ENCODE measurements at regions not wholly inside any gene's neighbourhood (a gene's known extent, or its start where the extent isn't known, plus 50 kb on each side); places are given as distances from the start of the nearest gene placed in this dataset.

- no peaks in the 10 kb centered on the region for H3K27me3 ChIP-seq (ENCODE audit: insufficient read depth, poor library complexity, severe bottlenecking)
- DNase-seq (ENCODE audit: low spot score) (no peak), ATAC-seq (ENCODE audit: low read depth) (no peak)
- H3K4me1 ChIP-seq (ENCODE audit: insufficient read depth, poor library complexity, severe bottlenecking) = no peaks in the 10 kb centered on the region
- H3K27ac ChIP-seq (ENCODE audit: poor library complexity, severe bottlenecking) = no peak overlapping the region
- H3K36me3 ChIP-seq (ENCODE audit: low read depth) = no peaks in the 10 kb centered on the region
- no peaks in the 10 kb centered on the region for H3K9me3 ChIP-seq (ENCODE audit: severe bottlenecking)
- TF ChIP-seq CTCF (IDR thresholded peaks at IDR 0.05; ENCODE audit: poor library complexity, severe bottlenecking) = no peak
- H3K4me3 ChIP-seq (ENCODE audit: severe bottlenecking) = no peak overlapping the region
Measured at GRCh38 chr10:33669904-33670303, 335.4 kb upstream of the NRP1 start.

GRCh38 chr10:33666686-33667480, 332.4 kb upstream of the NRP1 start:
- no peak overlapping the region for H3K4me3 ChIP-seq (ENCODE audit: severe bottlenecking)
- peaks cover under 1% of the 10 kb centered on the region for H3K4me1 ChIP-seq (ENCODE audit: insufficient read depth, poor library complexity, severe bottlenecking)
- no peak for TF ChIP-seq CTCF (IDR thresholded peaks at IDR 0.05; ENCODE audit: poor library complexity, severe bottlenecking)
- H3K36me3 ChIP-seq (ENCODE audit: low read depth) = no peaks in the 10 kb centered on the region
- H3K9me3 ChIP-seq (ENCODE audit: severe bottlenecking) = peaks cover 4% of the 10 kb centered on the region
- ATAC-seq (ENCODE audit: low read depth) (no peak), DNase-seq (ENCODE audit: low spot score) (no peak)
- no peak overlapping the region for H3K27ac ChIP-seq (ENCODE audit: poor library complexity, severe bottlenecking)
- H3K27me3 ChIP-seq (ENCODE audit: insufficient read depth, poor library complexity, severe bottlenecking) = no peaks in the 10 kb centered on the region

GRCh38 chr10:33665501-33665900, 331.0 kb upstream of the NRP1 start:
- no peak overlapping the region for H3K4me3 ChIP-seq (ENCODE audit: severe bottlenecking)
- DNase-seq (ENCODE audit: low spot score) = no peak
- H3K36me3 ChIP-seq (ENCODE audit: low read depth) = no peaks in the 10 kb centered on the region
- 0 out of 3 replicates have a peak, but pooled peaks have one; percentile 33 for ATAC-seq (ENCODE audit: low read depth)
- no peak for TF ChIP-seq CTCF (IDR thresholded peaks at IDR 0.05; ENCODE audit: poor library complexity, severe bottlenecking)
- peaks cover 9% of the 10 kb centered on the region for H3K4me1 ChIP-seq (ENCODE audit: insufficient read depth, poor library complexity, severe bottlenecking)
- no peaks in the 10 kb centered on the region for H3K27me3 ChIP-seq (ENCODE audit: insufficient read depth, poor library complexity, severe bottlenecking)
- H3K9me3 ChIP-seq (ENCODE audit: severe bottlenecking) = peaks cover 4% of the 10 kb centered on the region
- no peak overlapping the region for H3K27ac ChIP-seq (ENCODE audit: poor library complexity, severe bottlenecking)

GRCh38 chr10:33664070-33664469, 329.6 kb upstream of the NRP1 start:
- Histone ChIP-seq H3K36me3 (ENCODE audit: low read depth) (no peaks in the 10 kb centered on the region), H3K9me3 (ENCODE audit: severe bottlenecking) (peaks cover 4% of the 10 kb centered on the region), H3K27me3 (ENCODE audit: insufficient read depth, poor library complexity, severe bottlenecking) (no peaks in the 10 kb centered on the region), H3K4me3 (ENCODE audit: severe bottlenecking) (no peak overlapping the region), H3K27ac (ENCODE audit: poor library complexity, severe bottlenecking) (no peak overlapping the region), H3K4me1 (ENCODE audit: insufficient read depth, poor library complexity, severe bottlenecking) (peaks cover 9% of the 10 kb centered on the region)
- no peak for TF ChIP-seq CTCF (IDR thresholded peaks at IDR 0.05; ENCODE audit: poor library complexity, severe bottlenecking)
- ATAC-seq (ENCODE audit: low read depth) (no peak), DNase-seq (ENCODE audit: low spot score) (no peak)
